Naive thymus-derived CD4-positive, alpha-beta T cell (primary cell): ENCODE measurements at regions not wholly inside any gene's neighbourhood (a gene's known extent, or its start where the extent isn't known, plus 50 kb on each side); places are given as distances from the start of the nearest gene placed in this dataset.

Source experiments
- ATAC-seq: fragments of 150-1000 bp; cut with Tn5 transposase; 2 replicates; pipeline ENCODE4 v1.10.0; 2021; ENCODE audit warnings: mild to moderate bottlenecking, moderate library complexity
- CTCF ChIA-PET: fragments of 350-600 bp; sonication (Branson Sonifier 250); formaldehyde crosslinking; loops from one replicate; lab custom pipeline; 2021; ENCODE audit warnings: antibody characterized with exemption; lab: Charles Lee
- POLR2A ChIA-PET: fragments of 350-600 bp; sonication (Branson Sonifier 250); formaldehyde crosslinking; loops from one replicate; lab custom pipeline; 2021; ENCODE audit warnings: antibody characterized with exemption, inconsistent platforms; lab: Charles Lee
- DNase-seq, 9 donors: peaks; one replicate each; pipeline versions ENCODE4 v3.0.0 to v3.0.0-alpha.2; 2020 to 2022; ENCODE audit warnings: mixed read lengths in 1 of 9
- H3K27ac ChIP-seq: one replicate; pipeline ENCODE4 v1.7.0; 2013; ENCODE audit warnings: mild to moderate bottlenecking, low read depth, low read length, moderate library complexity
- H3K27me3 ChIP-seq, 2 donors: one replicate each; pipeline ENCODE4 v1.7.0; 2013; ENCODE audit warnings: low read length in 2 of 2, mild to moderate bottlenecking in 2 of 2, moderate library complexity in 2 of 2; ENCODE audit not compliant: control insufficient read depth in 2 of 2, insufficient read depth in 2 of 2
- H3K36me3 ChIP-seq, 3 experiments: 1 replicate in 2 of 3; 2 replicates in 1 of 3; pipeline ENCODE4 v1.7.0; 2013; ENCODE audit warnings: low read length in 3 of 3, mild to moderate bottlenecking in 3 of 3, moderate library complexity in 1 of 3; ENCODE audit not compliant: insufficient read depth in 3 of 3, control insufficient read depth in 2 of 3
- H3K4me1 ChIP-seq, 2 donors: one replicate each; pipeline ENCODE4 v1.7.0; 2013; ENCODE audit warnings: low read length in 2 of 2, mild to moderate bottlenecking in 2 of 2, moderate library complexity in 1 of 2; ENCODE audit not compliant: control insufficient read depth in 2 of 2, insufficient read depth in 2 of 2
- H3K4me3 ChIP-seq: 2 replicates; pipeline ENCODE4 v1.7.0; 2013; ENCODE audit warnings: mild to moderate bottlenecking, low read length
- H3K9me3 ChIP-seq, 3 experiments: 1 replicate in 2 of 3; 2 replicates in 1 of 3; pipeline ENCODE4 v1.7.0; 2013; ENCODE audit warnings: low read length in 3 of 3; ENCODE audit not compliant: control insufficient read depth in 2 of 3
- H3K27ac Mint-ChIP-seq, 9 donors: one replicate each; pipeline ENCODE4 v1.8.0; 2020 to 2022; ENCODE audit warnings: mixed read lengths in 9 of 9, mild to moderate bottlenecking in 8 of 9, moderate library complexity in 5 of 9, inconsistent platforms in 2 of 9
- H3K27me3 Mint-ChIP-seq, 5 donors: one replicate each; pipeline ENCODE4 v1.8.0; 2021 to 2022; ENCODE audit warnings: mixed read lengths in 5 of 5, mild to moderate bottlenecking in 1 of 5
- H3K36me3 Mint-ChIP-seq, 5 donors: one replicate each; pipeline ENCODE4 v1.8.0; 2020 to 2022; ENCODE audit warnings: mixed read lengths in 5 of 5, mild to moderate bottlenecking in 3 of 5, inconsistent platforms in 1 of 5
- H3K4me1 Mint-ChIP-seq, 7 donors: one replicate each; pipeline ENCODE4 v1.8.0; 2020 to 2022; ENCODE audit warnings: mixed read lengths in 7 of 7, mild to moderate bottlenecking in 3 of 7, inconsistent platforms in 1 of 7
- H3K4me3 Mint-ChIP-seq, 10 donors: one replicate each; pipeline ENCODE4 v1.8.0; 2020 to 2022; ENCODE audit warnings: mild to moderate bottlenecking in 10 of 10, mixed read lengths in 10 of 10, moderate library complexity in 6 of 10, inconsistent platforms in 2 of 10
- H3K9me3 Mint-ChIP-seq, 11 donors: one replicate each; pipeline ENCODE4 v1.8.0; 2020 to 2022; ENCODE audit warnings: mixed read lengths in 11 of 11, mild to moderate bottlenecking in 4 of 11, inconsistent platforms in 1 of 11, moderate library complexity in 1 of 11
- intact Hi-C, 2 donors: fragments of 100-400 bp; cut with micrococcal nuclease; formaldehyde crosslinking; loops; one replicate each; pipeline ENCODE4 v1.15.1; 2023

- Mint-ChIP-seq H3K4me3 (no peak overlapping the region), H3K36me3 (no peaks in the 10 kb centered on the region), H3K9me3 (peaks cover 0 to 14% (median 6%) of the 10 kb centered on the region in 11 donors), H3K27me3 (no peaks in the 10 kb centered on the region), H3K4me1 (peaks cover 0 to 1% (median 0%) of the 10 kb centered on the region in 7 donors), H3K27ac (no peak overlapping the region)
- Histone ChIP-seq H3K9me3 (no peaks in the 10 kb centered on the region), H3K27ac (no peak overlapping the region), H3K4me3 (no peak overlapping the region), H3K4me1 (no peaks in the 10 kb centered on the region), H3K36me3 (no peaks in the 10 kb centered on the region), H3K27me3 (no peaks in the 10 kb centered on the region)
- ChIA-PET CTCF (no interaction called here), POLR2A (no interaction called here)
- intact Hi-C loops = no loop called here
- ATAC-seq (no peak), DNase-seq (no peak)
Measured at GRCh38 chr11:25520459-25520858, 811.5 kb upstream of the ANO3 start.

DNA sequence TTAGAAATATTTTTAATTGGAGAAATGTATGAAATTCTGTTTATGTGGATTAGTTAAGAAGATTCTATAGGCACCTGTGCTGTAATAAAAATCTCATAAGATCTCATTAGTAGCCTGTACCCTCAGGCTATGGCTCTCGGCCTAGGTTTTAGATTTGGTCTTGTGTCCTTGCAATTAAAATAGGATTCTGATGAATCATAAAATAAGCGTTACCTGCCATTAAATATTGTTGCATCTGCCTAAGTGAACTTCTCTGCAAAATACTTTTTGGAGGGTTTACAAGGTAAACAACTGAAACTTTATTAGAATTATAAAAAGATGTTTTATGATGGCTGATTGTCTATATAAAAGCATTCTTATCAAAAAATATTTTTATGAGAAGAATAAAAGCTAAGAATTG lies 804.1 kb upstream of the ANO3 start:
- Mint-ChIP-seq H3K27me3 (no peaks in the 10 kb centered on the region), H3K9me3 (peaks cover 0 to 9% (median 2%) of the 10 kb centered on the region in 11 donors), H3K27ac (no peak overlapping the region), H3K4me3 (no peak overlapping the region), H3K4me1 (no peaks in the 10 kb centered on the region), H3K36me3 (no peaks in the 10 kb centered on the region)
- H3K27ac ChIP-seq = no peak overlapping the region
- ATAC-seq (no peak), DNase-seq (no peak)
- H3K4me3 ChIP-seq = no peak overlapping the region
- H3K27me3 ChIP-seq = no peaks in the 10 kb centered on the region
- POLR2A ChIA-PET = no interaction called here
- no peaks in the 10 kb centered on the region for H3K4me1 ChIP-seq
- no peaks in the 10 kb centered on the region for H3K9me3 ChIP-seq
- CTCF ChIA-PET = no interaction called here
- H3K36me3 ChIP-seq = no peaks in the 10 kb centered on the region
- intact Hi-C loops = no loop called here

- ATAC-seq (no peak), DNase-seq (no peak)
- POLR2A ChIA-PET = no interaction called here
- Histone ChIP-seq H3K4me3 (no peak overlapping the region), H3K27me3 (no peaks in the 10 kb centered on the region), H3K27ac (no peak overlapping the region), H3K9me3 (no peaks in the 10 kb centered on the region), H3K36me3 (no peaks in the 10 kb centered on the region), H3K4me1 (no peaks in the 10 kb centered on the region)
- intact Hi-C loops = no loop called here
- H3K9me3 Mint-ChIP-seq = peaks cover 0 to 14% (median 2%) of the 10 kb centered on the region in 11 donors
- no peaks in the 10 kb centered on the region for H3K4me1 Mint-ChIP-seq
- H3K27me3 Mint-ChIP-seq = no peaks in the 10 kb centered on the region
- H3K4me3 Mint-ChIP-seq = no peak overlapping the region
- H3K36me3 Mint-ChIP-seq = peaks cover 0 to 3% (median 0%) of the 10 kb centered on the region in 5 donors
- no peak overlapping the region for H3K27ac Mint-ChIP-seq
- CTCF ChIA-PET = no interaction called here
Measured at GRCh38 chr11:25529572-25529971, 802.4 kb upstream of the ANO3 start.

DNA sequence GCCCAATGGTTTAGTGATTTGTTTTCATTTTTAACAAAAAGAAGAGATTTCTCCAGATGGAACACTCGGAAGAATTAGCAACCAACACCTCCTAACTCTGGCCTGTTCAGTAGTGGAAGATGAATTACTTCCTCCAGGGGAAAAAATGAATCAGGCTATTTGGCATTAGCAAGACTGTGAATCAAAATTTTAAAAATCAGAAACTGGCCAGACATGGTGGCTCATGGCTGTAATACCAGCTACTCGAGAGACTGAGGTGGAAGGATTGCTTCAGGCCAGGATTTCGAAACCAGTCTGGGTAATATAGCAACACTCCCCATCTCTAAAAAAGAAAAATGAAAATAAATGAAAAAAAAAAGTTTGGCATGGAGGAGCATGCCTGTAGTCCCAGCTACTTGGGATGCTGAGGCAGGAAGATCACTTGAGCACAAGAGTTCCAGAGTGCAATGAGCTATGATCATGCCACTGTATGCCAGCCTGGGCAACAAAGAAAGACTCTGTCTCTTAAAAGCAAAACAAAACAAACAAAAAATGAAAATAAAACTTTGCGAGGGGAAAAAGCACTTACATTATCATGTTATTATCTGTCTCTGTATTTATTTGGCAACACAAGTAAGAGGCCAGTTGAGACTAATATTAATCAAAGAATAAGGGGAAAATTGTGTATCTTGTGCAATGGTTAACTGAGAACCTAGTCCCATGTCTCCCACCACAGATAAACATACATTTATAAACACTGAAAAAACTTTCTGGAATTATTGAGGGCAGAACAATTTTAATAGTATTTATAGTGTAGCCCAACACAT lies 796.3 kb upstream of the ANO3 start:
- no peaks in the 10 kb centered on the region for H3K27me3 Mint-ChIP-seq
- CTCF ChIA-PET = no interaction called here
- ATAC-seq (no peak), DNase-seq (no peak)
- Histone ChIP-seq H3K4me1 (no peaks in the 10 kb centered on the region), H3K9me3 (no peaks in the 10 kb centered on the region), H3K4me3 (no peak overlapping the region), H3K36me3 (no peaks in the 10 kb centered on the region), H3K27me3 (no peaks in the 10 kb centered on the region), H3K27ac (no peak overlapping the region)
- peaks cover 0 to 17% (median 5%) of the 10 kb centered on the region in 11 donors for H3K9me3 Mint-ChIP-seq
- intact Hi-C loops = loop anchor here in 1 of 2 donors (10.0 kb wide), 1 partner anchor 51 kb away; no protein-coding TSS in a partner anchor
- peaks cover 0 to 3% (median 0%) of the 10 kb centered on the region in 5 donors for H3K36me3 Mint-ChIP-seq
- H3K4me3 Mint-ChIP-seq = no peak overlapping the region
- POLR2A ChIA-PET = no interaction called here
- no peaks in the 10 kb centered on the region for H3K4me1 Mint-ChIP-seq
- no peak overlapping the region for H3K27ac Mint-ChIP-seq

DNA sequence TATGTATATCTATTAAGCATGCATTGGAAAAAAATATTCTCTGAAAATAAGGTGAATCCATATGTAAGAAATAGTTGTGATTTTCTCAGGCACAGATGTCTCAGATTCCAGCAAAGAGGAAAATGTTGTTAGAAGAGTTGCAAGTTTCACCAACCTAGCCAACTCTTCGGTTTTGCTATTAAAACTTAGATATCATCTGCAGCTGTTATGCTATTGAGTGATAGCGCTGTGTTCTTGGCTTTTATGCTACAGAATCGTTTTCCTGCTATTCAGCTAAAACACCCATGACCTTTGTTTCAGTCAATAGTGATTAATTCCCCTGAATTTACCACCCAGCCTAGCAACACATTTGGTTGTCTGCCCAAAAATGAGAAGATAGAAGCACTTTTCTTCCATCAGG lies 795.6 kb upstream of the ANO3 start:
- no peak overlapping the region for H3K27ac ChIP-seq
- Mint-ChIP-seq H3K4me3 (no peak overlapping the region), H3K4me1 (no peaks in the 10 kb centered on the region), H3K27ac (no peak overlapping the region), H3K27me3 (no peaks in the 10 kb centered on the region), H3K36me3 (peaks cover 0 to 3% (median 0%) of the 10 kb centered on the region in 5 donors), H3K9me3 (peaks cover 0 to 17% (median 5%) of the 10 kb centered on the region in 11 donors)
- H3K4me1 ChIP-seq = no peaks in the 10 kb centered on the region
- H3K4me3 ChIP-seq = no peak overlapping the region
- no peaks in the 10 kb centered on the region for H3K36me3 ChIP-seq
- intact Hi-C loops = loop anchor here in 1 of 2 donors (10.0 kb wide), 1 partner anchor 51 kb away; no protein-coding TSS in a partner anchor
- no peaks in the 10 kb centered on the region for H3K9me3 ChIP-seq
- ChIA-PET POLR2A (no interaction called here), CTCF (no interaction called here)
- ATAC-seq = no peak
- DNase-seq = no peak
- no peaks in the 10 kb centered on the region for H3K27me3 ChIP-seq

GRCh38 chr11:25537393-25537792 lies 794.5 kb upstream of the ANO3 start:
- no peaks in the 10 kb centered on the region for H3K4me1 Mint-ChIP-seq
- Histone ChIP-seq H3K27me3 (no peaks in the 10 kb centered on the region), H3K4me3 (no peak overlapping the region), H3K27ac (no peak overlapping the region), H3K9me3 (no peaks in the 10 kb centered on the region), H3K36me3 (no peaks in the 10 kb centered on the region), H3K4me1 (no peaks in the 10 kb centered on the region)
- ChIA-PET POLR2A (no interaction called here), CTCF (no interaction called here)
- H3K4me3 Mint-ChIP-seq = no peak overlapping the region
- intact Hi-C loops = loop anchor here in 1 of 2 donors (10.0 kb wide), 1 partner anchor 53 kb away; no protein-coding TSS in a partner anchor
- DNase-seq (no peak), ATAC-seq (no peak)
- peaks cover 0 to 23% (median 8%) of the 10 kb centered on the region in 11 donors for H3K9me3 Mint-ChIP-seq
- no peaks in the 10 kb centered on the region for H3K27me3 Mint-ChIP-seq
- H3K27ac Mint-ChIP-seq = no peak overlapping the region
- peaks cover 0 to 3% (median 0%) of the 10 kb centered on the region in 5 donors for H3K36me3 Mint-ChIP-seq

- Histone ChIP-seq H3K36me3 (no peaks in the 10 kb centered on the region), H3K27ac (no peak overlapping the region), H3K27me3 (no peaks in the 10 kb centered on the region), H3K4me1 (no peaks in the 10 kb centered on the region), H3K9me3 (no peaks in the 10 kb centered on the region), H3K4me3 (no peak overlapping the region)
- no peaks in the 10 kb centered on the region for H3K27me3 Mint-ChIP-seq
- H3K27ac Mint-ChIP-seq = no peak overlapping the region
- no peak for DNase-seq
- POLR2A ChIA-PET = no interaction called here
- H3K4me3 Mint-ChIP-seq = no peak overlapping the region
- H3K36me3 Mint-ChIP-seq = no peaks in the 10 kb centered on the region
- CTCF ChIA-PET = no interaction called here
- H3K9me3 Mint-ChIP-seq = peaks cover 2 to 16% (median 5%) of the 10 kb centered on the region in 11 donors
- intact Hi-C loops = no loop called here
- H3K4me1 Mint-ChIP-seq = no peaks in the 10 kb centered on the region
- ATAC-seq = no peak
Measured at GRCh38 chr11:25547292-25547691, 784.6 kb upstream of the ANO3 start.
